GM19463 (cell line): ENCODE measurements at regions not wholly inside any gene's neighbourhood (a gene's known extent, or its start where the extent isn't known, plus 50 kb on each side); places are given as distances from the start of the nearest gene placed in this dataset.
A peak's percentile ranks its signal among the peaks of the same experiment; 100 is the strongest.
"Not testable (repeated sequence)": the region's sequence is repeated elsewhere in the genome, so short reads cannot be mapped to it uniquely, and the experiment has no call there.

ENCODE experiments used
- ATAC-seq: cut with Tn5 transposase; IDR thresholded peaks from one replicate; pipeline ENCODE4 v1.9.1; 2021; ENCODE audit warnings: mild to moderate bottlenecking, moderate library complexity; ENCODE audit not compliant: unreplicated experiment

- no peak for ATAC-seq
These were observed 218.2 kb upstream of the ZCCHC13 start for GRCh38 chrX:74085642-74086236.

GRCh38 chrX:74080165-74080564 lies 223.8 kb upstream of the ZCCHC13 start:
- no peak for ATAC-seq

GRCh38 chrX:74065831-74066390 lies 213.4 kb upstream of the XIST start:
- no peak for ATAC-seq

GRCh38 chrX:74063426-74064155 lies 211.1 kb upstream of the XIST start:
- no peak for ATAC-seq

GRCh38 chrX:74061879-74062278 lies 209.4 kb upstream of the XIST start:
- ATAC-seq = no peak

- ATAC-seq = no peak
These were observed 196.6 kb upstream of the XIST start for GRCh38 chrX:74049126-74049525.

GRCh38 chrX:74034066-74034465 lies 181.6 kb upstream of the XIST start:
- ATAC-seq = not testable (repeated sequence)

- ATAC-seq = not testable (repeated sequence)
These were observed 179.0 kb upstream of the XIST start for GRCh38 chrX:74031527-74031926.

- not testable (repeated sequence) for ATAC-seq
These were observed 178.3 kb upstream of the XIST start for GRCh38 chrX:74030766-74031165.

DNA sequence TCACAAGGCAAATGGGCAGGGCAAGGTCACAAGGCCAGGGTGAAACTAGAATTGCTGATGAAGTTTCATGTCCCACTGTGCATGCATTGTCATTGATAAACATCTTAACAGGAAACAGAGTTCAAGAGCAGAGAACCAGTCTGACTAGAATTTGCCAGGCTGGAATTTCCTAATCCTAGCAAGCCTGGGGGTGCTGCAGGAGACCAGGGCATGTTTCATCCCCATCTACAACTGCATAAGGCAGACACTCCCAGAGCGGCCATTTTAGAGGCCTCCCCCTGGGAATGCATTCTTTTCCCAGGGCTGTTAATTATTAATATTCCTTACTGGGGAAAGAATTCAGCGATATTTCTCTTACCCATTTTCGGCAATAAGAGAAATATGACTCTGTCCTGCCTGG lies 172.6 kb upstream of the XIST start:
- ATAC-seq = not testable (repeated sequence)

GRCh38 chrX:74023203-74023602 lies 170.7 kb upstream of the XIST start:
- no peak for ATAC-seq

DNA sequence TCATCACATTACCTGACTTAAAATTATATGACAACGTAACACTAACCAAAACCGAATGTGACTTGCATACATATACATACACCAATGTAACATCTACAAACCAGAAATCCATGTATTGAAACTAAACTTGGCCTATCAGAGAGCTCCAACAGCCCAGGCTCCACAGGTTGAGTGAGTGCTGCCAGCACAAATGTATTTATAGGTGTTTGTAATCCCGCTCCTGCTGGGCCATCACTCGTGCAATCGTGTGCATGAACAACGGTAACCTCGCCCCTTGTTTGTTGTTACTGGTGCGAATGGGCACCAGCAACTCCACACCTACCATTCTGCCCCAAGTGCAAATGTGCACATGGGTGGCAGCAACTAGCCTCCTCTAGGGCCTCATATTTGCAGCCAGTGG lies 165.7 kb upstream of the XIST start:
- ATAC-seq = no peak

GRCh38 chrX:74015379-74016019 lies 163.0 kb upstream of the XIST start:
- ATAC-seq = peak; percentile 97

DNA sequence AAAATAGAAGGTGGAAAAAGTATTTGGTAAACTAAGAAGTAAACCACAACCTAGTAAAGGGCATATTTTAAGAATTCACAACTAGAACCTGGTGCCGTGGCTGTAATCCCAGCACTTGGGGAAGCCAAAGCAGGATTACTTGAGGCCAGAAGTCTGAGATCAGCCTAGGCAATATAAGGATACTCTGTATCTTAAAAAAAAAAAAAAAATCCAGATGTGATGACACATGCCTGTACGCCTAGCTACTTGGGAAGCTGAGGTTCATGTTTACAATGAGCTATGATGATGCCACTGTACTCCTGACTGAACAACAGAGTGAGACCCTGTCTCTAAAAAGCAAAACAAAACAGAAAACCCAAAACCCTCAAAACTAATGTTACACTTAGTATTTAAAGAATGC lies 156.5 kb upstream of the XIST start:
- ATAC-seq = no peak

DNA sequence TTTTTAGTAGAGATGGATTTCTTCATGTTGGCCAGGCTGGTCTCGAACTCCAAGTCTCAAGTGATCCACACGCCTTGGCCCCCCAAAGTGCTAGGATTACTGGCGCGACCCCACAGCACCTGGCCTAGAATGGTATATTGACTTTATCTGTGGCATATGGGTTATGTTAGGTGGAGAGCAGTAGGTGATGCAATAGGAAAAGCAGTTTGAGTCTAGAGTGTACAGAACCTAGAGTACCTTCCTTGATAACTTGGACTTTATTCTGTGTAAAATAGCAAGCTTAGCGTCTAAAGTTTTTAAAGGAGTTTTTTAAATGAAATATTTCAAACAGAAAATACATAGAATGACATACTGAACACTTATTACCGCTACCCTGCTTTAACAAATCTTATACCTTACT lies 139.5 kb upstream of the XIST start:
- ATAC-seq = no peak

- ATAC-seq = no peak
These were observed 134.7 kb upstream of the XIST start for GRCh38 chrX:73987166-73987565.

DNA sequence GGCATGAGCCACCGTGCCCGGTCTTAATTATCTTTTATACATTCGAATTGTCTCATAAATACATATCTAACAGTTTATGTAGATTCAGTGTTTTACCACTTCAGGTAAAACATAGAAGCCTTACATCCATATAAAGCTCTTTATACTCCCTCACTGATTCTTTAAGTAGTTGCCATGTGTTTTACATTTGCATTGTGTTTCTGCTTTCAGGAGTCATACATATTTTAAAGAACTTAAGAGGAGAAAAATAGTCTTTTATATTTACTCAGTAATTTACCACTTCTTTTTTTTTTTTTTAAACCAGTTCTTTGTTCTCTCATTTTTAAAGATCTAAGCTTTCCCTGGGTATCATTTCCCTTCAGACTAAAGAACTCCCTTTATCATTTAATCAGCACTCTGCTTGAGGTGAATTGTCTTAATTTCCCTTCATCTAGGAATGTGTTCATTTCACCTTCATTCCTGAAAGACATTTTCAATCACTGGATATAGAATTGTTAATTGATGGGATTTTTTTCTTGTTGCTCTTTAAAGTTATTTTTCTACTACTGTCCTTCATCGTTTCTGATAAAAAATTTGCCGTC lies 127.1 kb upstream of the XIST start:
- no peak for ATAC-seq

DNA sequence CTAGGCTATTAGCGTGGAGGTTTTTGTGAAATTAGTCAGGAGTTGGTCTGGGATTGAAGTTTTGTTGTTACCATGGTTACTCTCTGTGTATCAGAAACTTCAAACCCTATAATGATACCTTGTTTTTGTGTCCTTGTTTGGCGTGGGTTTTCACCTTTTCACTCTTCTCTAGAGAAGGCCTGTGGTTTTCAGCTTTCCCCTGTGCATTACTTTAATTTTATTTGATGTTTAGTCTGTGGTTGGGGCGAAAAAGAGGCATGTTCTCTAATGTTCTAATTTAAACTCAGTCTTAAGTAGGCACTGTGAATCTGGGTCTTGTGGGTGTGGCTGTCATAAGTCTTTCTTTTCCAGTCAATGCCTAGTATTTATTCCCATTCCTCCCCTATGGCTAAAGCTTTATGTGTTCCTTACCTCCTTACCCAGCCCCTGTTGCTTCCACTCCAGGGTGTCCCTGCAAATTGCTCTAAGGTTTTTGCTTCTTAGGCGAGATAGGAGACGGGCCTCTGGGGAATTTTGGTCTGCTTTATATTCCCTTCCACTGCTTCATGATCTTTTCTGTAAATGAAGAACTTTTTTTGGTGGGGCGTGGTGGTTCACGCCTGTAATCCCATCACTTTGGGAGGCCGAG lies 125.1 kb upstream of the XIST start:
- peak; percentile 80 for ATAC-seq

DNA sequence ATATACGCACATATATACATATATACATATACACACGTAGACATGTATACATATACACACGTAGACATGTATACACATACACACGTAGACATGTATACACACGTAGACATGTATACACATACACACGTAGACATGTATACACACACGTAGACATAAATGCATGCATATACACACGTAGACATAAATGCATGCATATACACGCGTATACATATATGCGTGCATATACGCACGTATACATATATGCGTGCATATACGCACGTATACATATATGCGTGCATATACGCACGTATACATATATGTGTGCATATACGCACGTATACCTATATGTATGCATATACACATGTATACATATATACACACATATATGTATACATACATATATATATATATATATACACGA lies 114.9 kb upstream of the XIST start:
- not testable (repeated sequence) for ATAC-seq

DNA sequence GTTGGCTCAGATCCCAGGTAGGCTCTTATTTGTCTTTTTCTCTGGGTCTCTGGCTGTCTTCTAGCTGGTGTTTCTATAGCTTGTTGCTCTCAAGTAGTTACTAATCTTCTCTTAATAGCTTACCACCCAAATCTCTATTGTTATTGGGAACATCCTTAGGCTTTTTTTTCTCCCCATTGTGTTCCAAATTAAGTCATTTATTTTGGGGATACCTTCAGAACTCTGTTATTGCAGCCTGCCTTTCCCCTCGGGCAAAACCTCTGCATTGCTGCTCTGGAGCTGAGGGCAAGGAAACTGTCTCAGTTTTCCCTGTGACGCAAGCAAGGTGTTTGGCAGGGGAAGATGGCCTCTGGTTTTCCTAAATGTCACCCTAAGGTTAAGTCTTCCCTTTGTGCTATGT lies 113.3 kb upstream of the XIST start:
- ATAC-seq = no peak

DNA sequence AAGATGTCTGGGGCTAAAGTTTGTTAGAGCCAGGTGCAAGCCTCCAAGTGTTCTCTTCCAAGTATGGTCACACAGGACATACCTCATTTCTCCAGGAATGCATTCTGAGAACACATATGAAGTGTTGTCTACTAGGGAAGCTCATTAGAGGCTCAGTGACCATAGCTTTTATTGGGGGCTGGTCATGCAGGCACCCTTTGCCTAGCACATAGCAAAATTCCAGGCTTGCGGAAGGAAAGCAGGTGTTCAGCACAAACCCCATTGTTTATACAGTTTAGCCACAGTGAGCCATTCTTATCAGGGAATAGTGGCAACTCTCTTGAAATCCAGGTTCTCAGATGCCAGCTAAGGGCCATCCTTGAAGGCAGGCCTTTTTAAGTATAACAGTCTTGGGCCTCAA lies 112.1 kb upstream of the XIST start:
- no peak for ATAC-seq
